GM19025 (cell line): ENCODE measurements at regions not wholly inside any gene's neighbourhood (a gene's known extent, or its start where the extent isn't known, plus 50 kb on each side); places are given as distances from the start of the nearest gene placed in this dataset.

Experiments used
- ATAC-seq: cut with Tn5 transposase; IDR thresholded peaks from one replicate; pipeline ENCODE4 v1.9.1; 2021; ENCODE audit warnings: mild to moderate bottlenecking, low read depth, moderate library complexity; ENCODE audit not compliant: unreplicated experiment

DNA sequence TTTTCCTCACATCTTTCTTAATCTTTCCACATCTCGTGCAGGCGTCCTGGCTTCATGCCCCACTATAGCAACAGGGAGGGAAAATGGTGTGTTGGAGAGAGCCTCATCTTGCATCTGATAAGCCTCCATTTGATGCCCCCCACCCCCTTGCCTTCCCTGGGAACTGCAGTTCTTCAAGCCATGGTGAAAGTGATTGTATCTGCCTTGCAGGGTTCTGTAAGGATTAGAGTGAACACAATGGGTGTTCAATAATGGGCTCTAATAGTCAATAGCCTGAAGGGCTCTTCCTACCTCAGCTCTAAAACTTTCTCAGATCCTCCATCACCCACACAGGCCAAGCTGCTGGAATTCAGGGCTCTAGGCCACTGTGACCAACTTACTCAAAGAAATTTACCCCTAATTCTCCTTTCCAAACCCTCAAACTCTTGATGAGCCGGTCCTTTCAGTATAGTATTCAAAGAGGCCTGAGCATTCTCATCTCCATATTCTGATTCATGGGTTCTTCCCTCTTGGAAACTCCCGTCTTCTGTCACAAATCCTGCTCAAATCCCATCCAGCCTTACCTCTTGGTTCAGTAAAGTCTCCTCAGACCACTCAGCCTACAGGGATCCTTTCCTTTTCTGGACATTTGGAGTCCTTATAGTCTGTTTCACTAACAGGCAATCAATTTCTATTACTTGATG, 128.3 kb upstream of the TRIM2 start:
- ATAC-seq = no peak

DNA sequence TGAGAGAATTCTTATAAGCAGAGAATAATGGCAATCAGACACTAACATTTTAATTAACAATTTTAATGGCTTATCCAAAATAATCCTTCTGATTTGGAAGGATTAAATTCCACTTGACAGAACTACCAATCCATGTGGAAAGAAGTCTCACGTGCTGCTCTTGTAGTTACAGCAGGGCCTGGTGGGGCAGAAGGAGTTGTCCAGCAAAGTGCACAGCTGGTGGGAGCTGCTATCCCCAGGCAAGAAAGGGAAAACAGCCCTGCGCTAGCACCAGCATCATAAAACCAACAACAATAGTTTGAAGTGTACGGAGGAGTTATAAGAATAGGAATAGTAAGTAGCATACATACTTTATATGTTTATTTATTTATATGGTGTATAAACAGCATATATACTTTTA, 127.4 kb upstream of the TRIM2 start:
- no peak for ATAC-seq

DNA sequence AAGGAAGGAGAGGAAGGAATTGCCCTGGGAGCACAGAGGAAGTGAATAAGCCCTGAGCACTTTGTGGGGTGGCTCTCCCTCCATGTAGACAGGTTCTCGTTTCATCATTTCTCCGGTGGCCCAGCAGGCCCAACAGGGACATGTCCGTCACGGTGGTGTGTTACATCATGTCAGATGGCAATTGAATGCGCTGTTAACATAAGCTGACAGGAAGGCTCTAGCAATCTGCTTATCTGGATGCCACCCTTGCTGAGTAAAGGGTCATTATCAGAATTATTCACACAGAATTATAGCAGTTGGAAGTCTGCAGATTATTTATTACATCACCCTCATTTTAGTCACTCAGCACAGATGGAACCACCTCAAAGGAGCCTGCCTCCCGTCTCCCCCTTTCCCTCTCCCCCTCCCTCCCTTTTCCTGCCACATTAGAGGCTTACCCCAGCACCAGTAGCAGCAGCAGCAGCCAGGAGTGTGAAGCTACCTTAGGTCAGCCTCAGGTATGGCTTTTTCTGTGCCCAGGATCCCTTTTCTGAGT, 124.3 kb upstream of the TRIM2 start:
- no peak for ATAC-seq

DNA sequence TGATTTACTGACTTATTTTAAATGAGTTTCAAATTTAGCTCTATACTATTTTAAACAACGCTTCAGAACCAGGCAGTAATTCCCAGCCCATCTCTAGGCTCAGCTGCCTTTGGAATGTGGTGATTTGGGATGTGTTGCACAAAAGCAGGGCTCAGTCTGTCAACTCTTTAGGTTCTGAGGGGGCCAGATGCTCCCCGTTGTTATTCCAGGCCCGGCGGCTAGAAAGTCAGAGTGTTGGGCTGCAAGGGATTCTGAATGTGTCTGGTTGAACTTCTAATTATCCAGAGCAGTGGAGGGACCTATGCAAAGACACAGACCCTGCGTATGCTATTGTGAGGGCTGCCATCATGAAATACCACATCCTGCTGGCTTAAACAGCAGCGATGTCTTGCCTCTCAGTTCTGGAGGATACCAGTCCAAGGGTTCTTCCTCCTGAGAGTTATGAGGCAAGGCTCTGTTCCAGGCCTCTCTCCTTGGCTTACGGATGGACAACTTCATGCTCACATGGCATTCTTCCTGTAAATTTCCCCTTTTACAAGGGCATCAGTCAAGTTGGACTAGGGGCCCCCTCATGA, 123.2 kb upstream of the TRIM2 start:
- ATAC-seq = no peak

DNA sequence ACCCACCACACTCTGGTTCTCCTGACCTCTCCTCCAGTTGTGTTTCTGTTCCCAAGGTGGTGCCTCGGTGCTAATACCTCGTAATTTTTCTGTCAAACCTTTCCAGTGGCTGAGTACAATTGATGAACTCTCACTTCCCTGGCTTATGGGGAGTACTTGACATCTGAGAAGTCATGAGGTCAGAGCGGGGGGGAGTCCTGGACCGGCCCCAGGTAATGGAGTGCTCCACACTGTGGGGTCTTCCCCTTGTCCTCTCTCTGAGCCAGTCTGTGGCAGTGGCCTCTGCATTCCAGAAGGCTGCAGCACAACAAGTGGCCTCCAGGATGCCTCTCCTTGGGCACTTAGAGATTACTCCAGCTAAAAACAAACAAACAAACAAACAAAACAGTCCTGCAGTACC, 122.5 kb upstream of the TRIM2 start:
- ATAC-seq = no peak

DNA sequence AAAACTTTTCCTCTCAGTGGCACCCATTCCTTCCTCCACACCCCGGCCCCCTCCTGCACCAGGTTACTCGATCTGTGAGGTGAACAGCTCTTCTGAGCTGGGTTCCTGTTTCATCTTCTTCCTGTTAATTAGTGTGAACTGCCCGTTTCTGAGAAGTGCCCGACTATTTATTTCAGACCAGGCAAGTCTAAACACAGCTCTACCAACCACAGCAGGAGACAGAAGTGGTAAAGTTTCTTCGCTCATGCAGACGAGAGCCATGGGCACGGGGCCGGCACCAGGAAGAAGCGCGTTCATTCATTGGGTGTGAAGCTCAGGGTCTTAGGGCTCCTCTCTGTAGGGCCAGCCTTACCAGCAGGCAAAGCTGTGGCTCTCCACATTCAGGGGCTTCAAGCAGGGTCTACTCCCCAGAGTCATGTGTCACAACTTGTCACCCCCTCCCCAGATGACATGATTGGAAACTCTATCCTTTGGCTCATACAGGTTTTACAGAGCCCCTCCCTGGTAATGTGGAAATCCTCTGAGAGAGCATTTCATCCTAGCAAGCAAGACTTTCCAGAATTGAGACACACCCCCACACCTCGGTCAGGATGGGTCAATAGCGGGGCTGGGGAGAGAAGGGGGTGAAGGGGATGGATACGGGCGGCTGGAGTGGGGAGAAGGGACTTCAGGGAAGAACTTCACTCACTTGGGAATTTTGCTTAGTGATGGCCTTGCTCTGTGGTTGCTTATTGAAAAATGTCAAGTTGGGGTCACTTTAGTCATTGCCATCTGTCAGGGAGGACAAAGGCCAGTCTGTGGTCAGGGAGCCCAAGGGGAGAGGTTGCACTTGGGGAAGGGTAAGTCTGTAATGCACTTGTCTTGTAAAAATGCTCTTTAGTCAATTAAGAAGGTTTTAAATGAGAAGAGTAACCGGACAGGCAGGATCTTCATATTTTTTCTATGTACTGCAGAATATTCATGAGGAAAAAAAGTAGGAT, 121.6 kb upstream of the TRIM2 start:
- no peak for ATAC-seq

DNA sequence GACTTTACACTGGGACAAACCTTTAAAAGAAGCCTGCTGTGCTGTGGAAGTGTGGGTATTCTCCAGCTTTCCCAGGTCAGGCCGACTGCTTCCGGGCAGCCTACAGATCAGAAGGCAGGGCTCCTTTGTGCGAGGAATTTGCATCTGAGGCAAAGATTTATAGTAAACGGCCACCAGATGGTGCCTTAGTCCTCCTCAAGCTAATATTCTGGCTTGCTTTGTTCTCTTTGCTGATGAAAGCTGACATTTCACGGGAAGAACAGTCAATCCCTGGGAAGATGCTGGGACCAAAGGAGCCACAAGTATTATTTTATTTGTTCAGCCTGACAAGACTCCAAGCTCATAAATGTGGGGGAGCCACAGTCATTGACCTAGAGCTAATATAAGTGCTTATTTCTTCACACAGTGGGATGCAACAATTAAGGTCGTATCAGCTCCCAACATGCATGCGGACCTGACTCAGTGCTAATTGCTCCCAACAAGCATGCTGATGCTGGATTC, 120.7 kb upstream of the TRIM2 start:
- peak; percentile 60 for ATAC-seq

DNA sequence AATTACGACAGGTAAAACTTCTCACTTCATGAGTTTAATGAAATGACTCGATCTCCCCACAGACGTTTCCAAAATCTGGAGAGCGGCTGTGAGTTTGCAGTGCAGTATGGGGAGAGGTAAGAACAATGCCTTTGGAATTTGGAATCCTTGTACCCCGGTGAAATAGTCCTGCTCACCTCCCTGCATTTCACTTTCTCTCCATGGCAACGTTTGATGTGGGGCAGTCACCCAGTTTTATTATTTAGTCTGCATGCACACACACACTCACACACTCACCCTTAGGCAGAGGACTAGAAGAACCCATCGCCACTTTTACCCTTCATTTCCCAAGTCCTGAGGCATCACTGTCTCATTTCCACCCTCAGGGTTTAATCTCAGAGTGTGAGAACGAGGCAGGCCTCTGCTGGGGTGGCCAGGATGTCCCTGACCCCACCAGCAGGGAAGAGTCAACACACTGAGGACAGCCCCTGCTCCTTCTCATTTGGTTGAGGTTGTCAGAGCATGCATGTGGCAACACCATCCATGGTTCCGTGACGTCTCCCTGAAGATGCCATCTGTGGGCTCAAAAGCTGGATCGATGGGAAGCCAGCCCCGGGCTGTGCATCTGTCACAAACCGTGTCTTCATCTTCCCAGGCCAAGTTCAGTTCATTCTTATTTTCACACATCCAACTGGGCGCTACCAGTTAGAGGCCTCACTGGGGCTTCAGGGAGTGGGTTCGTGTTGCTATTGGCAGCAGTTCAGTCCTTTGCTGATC, 119.8 kb upstream of the TRIM2 start:
- ATAC-seq = no peak

DNA sequence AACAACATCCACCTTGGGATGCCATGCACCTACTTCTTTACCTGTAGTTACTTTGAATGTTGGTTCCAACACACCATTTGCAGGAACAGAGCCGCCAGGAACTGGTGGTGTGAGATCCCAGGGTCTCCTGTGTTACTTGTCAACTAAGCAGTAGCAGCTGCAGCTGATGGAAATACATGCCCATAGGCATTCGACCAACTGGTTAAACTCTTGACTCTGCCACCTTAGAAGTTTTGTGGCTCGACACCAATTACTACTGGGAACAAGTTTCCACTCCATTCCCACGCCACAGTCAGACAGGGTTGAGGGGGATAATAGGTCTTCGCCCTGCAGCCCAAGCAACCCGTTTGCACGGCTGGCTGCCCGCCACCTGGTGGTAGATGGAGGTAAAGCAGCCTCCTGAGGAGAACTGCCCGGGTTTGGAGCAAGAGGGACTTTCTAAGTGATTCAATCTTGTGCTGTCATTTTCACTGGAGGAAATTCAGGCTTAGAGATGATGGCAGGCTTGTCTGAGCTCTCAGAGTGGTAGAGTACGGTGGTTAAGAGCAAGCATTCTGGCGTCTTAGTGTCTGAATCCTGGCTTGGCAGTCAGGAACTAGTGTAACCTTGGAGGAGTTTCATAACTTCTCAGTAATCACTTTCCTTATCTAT, 119.1 kb upstream of the TRIM2 start:
- ATAC-seq = peak; percentile 63

DNA sequence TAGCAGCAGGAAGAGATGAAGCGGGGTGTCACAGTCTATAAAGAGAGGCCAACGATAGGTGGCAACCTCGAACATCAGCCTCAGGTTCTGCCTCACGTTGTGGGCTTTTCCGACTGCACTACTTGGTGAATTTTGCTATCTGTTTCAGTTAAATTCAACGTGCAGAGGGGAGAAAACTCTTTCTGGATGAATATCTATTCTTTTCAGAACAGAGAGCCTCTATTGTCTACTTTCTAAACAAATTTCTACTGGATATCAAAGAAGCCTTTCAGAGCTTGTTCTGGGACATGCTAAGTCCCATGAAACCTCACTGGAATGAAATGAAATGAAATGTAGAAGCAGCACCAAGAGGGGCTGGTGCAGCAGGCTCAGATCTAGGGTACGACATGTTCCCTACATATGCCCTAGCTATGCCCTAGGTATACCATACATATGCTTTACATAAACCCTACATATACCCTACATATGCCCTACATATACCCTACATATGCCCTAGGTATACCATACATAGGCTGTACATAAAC, 116.5 kb upstream of the TRIM2 start:
- ATAC-seq = no peak

DNA sequence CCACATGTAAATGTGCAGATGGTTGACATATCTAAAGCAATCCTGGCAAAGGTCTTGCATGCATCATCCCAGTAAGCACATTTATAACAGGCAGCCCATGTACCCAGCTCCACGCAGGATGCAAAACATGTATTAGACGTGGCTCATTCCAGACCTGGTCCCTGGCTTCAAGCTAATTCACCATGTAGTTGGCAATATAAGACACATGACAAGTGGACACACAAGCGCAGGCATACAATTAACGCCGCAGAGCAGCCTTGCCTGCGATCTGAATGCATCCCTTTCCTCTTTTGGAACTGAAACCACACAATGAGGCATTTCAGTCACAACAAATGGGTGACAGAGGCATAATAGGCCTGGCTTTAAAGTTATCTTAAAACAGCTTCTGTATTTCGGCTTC, 114.5 kb upstream of the TRIM2 start:
- no peak for ATAC-seq

DNA sequence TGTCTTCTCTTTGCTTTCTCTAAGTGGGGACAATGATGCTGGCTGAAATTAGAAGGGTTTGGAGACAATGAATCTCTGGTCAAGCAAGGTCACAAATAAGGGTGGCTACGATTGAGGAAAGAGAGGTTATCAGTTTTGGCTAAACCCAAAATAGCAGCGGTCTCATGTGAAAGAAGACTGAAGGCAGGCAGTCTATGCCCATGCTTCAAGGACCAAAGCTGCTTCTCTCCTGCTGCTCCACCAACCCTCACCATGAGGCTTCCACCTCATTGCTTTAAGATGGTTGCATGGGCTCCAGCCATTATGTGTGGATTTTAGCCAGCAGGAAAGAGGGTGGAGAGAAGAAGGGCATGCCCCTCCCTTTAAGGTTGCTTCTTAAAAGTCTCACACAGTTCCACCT, 114.1 kb upstream of the TRIM2 start:
- ATAC-seq = no peak

DNA sequence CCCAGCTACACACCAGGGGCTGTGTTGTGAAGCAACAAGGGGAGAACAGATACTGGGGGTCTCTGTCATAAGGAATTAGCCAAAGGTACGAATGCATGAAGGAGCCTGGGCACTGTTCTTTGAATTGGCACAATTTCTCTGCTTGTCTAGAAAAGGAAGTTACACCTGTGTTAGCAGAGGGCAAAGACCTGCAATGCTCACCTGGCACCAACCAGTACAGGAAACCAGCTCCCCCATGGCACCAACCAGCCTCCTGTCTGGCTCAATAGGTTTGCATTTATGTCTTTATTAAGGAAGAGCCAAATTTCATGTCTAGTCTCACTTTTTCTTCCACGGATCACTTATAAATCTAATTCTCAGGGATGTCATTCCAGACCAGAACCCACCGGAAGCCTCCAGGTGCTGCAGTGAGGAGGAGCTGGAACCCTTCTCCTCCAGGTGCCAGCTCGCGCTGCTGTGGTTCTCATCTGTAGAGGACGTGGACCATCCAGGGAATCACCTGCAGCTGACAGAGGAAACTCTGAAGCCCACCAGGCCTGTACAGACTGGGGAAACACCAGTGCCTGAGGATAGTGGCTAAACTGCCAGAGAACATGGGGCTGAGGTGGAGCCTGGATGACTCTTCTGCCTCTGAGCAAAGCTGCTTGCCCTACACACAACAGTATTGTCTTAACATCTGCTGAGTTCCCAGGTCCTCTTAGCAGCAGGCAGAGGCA, 113.4 kb upstream of the TRIM2 start:
- no peak for ATAC-seq

DNA sequence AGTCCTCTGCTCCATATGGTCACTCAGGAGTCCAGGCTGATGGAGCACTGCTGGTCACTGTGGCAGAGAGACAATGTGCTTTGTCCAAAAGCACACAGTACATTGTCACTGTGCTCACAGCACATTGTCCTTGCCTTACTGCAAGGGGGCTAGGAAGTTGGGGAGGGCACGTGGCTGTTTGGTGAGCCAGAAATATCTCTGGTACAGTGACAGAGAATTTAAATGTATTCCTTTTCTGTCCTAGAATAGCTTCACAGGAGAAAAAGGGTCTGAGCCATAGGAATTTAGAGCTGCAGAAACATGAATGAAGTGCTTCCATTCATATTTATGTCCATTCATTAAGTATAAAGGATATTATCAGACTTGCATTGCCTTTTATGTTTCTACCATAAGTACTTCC, 110.8 kb upstream of the TRIM2 start:
- no peak for ATAC-seq

DNA sequence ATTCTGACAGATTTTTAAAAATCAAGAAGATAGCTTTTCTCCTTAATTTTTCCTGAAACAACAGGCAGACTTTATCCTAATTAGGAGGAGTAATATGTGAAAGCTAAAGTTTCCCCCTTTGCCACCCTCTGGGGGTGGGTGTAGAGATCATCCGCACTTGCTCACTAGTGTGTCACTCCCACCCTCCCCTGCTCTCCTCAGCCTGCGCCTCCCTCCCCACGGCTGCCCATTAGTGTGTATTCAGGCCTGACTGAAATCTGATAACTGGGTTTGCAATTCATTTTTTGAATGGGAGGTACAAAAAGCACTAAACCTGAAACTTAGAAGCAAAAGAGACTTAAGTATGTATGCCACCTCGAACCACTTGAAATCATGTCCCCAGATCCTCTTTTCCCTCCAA, 110.4 kb upstream of the TRIM2 start:
- no peak for ATAC-seq

DNA sequence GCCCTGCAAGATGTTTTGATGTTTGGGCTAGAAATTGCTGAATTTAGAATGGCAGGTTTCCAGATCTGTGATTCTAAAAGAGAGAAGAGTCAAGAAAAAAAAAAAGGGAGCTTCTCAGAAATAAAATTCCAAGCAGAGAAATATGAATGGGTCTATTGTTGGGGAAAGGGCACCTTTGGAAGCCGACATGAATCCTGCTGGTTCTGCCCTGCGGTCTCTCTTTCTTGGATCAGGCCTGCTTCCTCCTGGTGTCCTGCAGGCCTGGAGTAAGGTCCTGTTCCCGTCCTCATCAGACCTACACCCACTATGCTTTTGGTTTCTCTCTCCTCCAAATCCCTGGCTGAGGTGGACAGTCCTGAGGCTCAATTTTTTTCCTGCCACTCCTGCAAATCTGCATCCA, 109.8 kb upstream of the TRIM2 start:
- ATAC-seq = no peak

DNA sequence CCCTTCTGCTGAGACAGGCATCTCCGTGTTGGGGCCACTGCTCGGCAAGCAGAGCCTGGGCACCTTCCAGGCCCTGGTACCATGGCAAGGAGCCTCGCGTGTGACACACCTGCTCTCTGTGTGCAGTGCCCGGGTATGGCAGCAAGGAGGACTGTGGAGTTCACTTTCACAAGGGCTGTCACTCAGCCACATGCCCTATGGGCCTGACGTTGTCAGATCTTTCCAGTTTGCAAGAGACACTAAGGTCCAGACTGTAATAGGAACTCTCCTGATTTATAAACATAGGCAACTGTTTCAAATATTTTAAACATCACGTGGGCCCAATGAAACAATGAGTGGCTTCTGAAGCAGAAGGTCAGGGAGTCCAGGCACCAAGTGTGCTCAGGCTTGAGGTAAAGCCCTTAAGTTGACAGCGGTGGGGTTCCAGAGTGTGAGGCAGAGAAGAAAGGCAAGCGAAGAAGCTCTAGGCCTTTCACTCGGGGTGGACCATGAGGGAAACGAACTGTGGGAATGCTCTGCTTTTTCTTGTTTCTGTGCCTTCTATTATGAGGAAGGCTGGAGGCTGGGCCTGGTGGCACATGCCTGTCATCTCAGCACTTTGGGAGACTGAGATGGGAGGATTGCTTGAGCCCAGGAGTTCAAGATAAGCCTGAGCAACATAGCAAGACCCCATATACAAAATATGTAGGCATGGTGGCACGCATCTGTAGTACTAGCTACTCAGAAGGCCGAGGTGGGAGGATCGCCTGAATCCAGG, 108.6 kb upstream of the TRIM2 start:
- no peak for ATAC-seq

DNA sequence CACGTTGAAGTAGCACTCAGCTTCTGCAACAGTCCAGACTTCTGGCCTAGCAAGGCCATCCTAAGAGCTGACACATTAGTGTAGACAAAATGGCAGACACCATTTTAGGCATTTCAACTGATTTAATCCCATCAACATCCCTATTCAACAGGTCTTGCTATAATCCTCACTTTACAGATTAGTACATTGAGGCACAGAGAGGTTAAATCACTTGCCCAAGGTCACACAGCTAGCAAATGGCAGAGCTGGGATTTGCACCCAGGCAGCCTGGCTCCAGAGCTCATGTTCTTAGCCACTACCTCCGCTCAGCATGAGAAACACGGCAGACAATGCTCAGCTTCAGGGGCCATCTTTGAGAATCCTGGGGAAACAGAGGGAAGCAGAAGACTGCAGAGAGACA, 107.9 kb upstream of the TRIM2 start:
- no peak for ATAC-seq
